Esophagus muscularis mucosa (tissue), 4 donors: ENCODE measurements at regions not wholly inside any gene's neighbourhood (a gene's known extent, or its start where the extent isn't known, plus 50 kb on each side); places are given as distances from the start of the nearest gene placed in this dataset.

ENCODE experiments used
- CTCF ChIP-seq, 3 experiments: fragments of 200-600 bp in 2 of 3; fragments of 450-650 bp in 1 of 3; sonication (generic) in 2 of 3; IDR thresholded peaks; one replicate each; pipeline ENCODE4 v1.5.1; 2017 to 2019; ENCODE audit warnings: antibody characterized with exemption in 3 of 3, mild to moderate bottlenecking in 2 of 3, moderate library complexity in 1 of 3
- EP300 ChIP-seq: sonication (generic); formaldehyde crosslinking; IDR thresholded peaks from one replicate; pipeline ENCODE4 v1.6.1; 2017; ENCODE audit warnings: antibody characterized with exemption
- POLR2A ChIP-seq: fragments of 450-650 bp; IDR thresholded peaks from one replicate; pipeline ENCODE4 v1.6.1; 2017; ENCODE audit warnings: antibody characterized with exemption, moderate library complexity, mild to moderate bottlenecking, low read depth
- POLR2AphosphoS5 ChIP-seq, 2 donors: sonication (generic); formaldehyde crosslinking; IDR thresholded peaks; one replicate each; pipeline ENCODE4 v1.6.1; 2017; ENCODE audit warnings: antibody characterized with exemption in 2 of 2

GRCh38 chr3:144737281-144737680, 765.7 kb downstream of the DIPK2A start:
- no peak for TF ChIP-seq POLR2AphosphoS5 (IDR thresholded peaks at IDR 0.05)
- TF ChIP-seq POLR2A: no peak
- TF ChIP-seq EP300: no peak
- no peak for TF ChIP-seq CTCF (IDR thresholded peaks at IDR 0.05)
